Chondrocyte (in vitro differentiated cells): ENCODE measurements at regions not wholly inside any gene's neighbourhood (a gene's known extent, or its start where the extent isn't known, plus 50 kb on each side); places are given as distances from the start of the nearest gene placed in this dataset.

Experiments used
- DNase-seq: peaks from one replicate; pipeline ENCODE4 v3.0.0; 2021; ENCODE audit warnings: mixed read lengths, low spot score
- H3K27ac Mint-ChIP-seq: one replicate; pipeline ENCODE4 v1.8.0; 2021; ENCODE audit warnings: mild to moderate bottlenecking, moderate library complexity, mixed read lengths; ENCODE audit not compliant: unreplicated experiment
- H3K27me3 Mint-ChIP-seq: 2 replicates; pipeline ENCODE4 v1.8.0; 2021; ENCODE audit warnings: low read depth, mixed read lengths
- H3K36me3 Mint-ChIP-seq: 2 replicates; pipeline ENCODE4 v1.8.0; 2021; ENCODE audit warnings: low read depth, mixed read lengths
- H3K4me1 Mint-ChIP-seq: 2 replicates; pipeline ENCODE4 v1.8.0; 2021; ENCODE audit warnings: low read depth, mild to moderate bottlenecking, mixed read lengths
- H3K4me3 Mint-ChIP-seq: one replicate; pipeline ENCODE4 v1.8.0; 2021; ENCODE audit warnings: mild to moderate bottlenecking, moderate library complexity, mixed read lengths; ENCODE audit not compliant: unreplicated experiment
- H3K9me3 Mint-ChIP-seq: 2 replicates; pipeline ENCODE4 v1.8.0; 2021; ENCODE audit warnings: low read depth, mixed read lengths
- TF ChIP-seq, protein P1 (sequence below): fragments of 200-600 bp; sonication (generic); IDR thresholded peaks from 2 replicates; pipeline ENCODE4 v1.5.0; 2021; ENCODE audit warnings: antibody characterized with exemption, mild to moderate bottlenecking, moderate library complexity

DNA sequence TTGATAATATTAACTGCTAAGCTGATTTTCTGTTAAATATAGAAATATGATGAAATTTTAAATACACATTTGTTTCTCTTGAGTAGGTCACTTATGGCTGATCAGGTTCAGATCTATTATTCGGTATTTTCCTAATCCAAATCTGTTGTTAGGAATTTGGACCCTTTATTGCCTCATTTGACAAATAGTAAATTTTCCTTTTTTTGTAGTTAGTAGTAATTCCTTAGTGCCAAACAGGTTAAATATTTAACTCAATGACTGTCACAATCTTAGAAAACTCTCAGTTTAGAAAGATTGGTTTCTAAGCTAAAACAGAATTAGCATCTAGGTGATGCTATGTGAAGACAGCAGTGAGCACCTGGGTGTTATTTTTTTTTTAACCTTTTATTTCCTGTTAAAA lies 1598.9 kb downstream of the KHDRBS2 start:
- TF ChIP-seq, protein P1, sequence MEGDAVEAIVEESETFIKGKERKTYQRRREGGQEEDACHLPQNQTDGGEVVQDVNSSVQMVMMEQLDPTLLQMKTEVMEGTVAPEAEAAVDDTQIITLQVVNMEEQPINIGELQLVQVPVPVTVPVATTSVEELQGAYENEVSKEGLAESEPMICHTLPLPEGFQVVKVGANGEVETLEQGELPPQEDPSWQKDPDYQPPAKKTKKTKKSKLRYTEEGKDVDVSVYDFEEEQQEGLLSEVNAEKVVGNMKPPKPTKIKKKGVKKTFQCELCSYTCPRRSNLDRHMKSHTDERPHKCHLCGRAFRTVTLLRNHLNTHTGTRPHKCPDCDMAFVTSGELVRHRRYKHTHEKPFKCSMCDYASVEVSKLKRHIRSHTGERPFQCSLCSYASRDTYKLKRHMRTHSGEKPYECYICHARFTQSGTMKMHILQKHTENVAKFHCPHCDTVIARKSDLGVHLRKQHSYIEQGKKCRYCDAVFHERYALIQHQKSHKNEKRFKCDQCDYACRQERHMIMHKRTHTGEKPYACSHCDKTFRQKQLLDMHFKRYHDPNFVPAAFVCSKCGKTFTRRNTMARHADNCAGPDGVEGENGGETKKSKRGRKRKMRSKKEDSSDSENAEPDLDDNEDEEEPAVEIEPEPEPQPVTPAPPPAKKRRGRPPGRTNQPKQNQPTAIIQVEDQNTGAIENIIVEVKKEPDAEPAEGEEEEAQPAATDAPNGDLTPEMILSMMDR = no peak
- Mint-ChIP-seq H3K9me3 (peaks cover 17% of the 10 kb centered on the region), H3K27me3 (no peaks in the 10 kb centered on the region)

DNA sequence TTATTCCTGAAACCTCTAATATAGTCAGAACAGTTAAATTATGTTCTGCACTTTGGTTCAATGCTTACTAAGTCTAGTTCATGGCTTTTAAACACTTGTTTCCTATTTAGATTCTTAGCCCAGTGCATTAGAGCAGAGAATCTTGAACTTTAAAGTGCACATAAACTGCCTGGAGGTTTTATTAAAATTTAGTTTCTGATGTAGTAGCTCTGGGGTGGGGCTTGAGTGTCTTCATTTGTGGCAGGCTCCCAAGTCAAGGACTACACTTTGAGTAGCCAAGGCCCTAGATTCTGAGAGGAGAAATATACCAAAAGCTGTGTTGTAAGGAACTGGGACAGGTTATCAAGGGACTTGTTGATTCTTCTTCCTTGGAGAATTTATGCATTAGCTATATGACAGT lies 1604.2 kb downstream of the KHDRBS2 start:
- Mint-ChIP-seq H3K9me3 (peaks cover 45% of the 10 kb centered on the region), H3K36me3 (no peaks in the 10 kb centered on the region), H3K4me1 (no peaks in the 10 kb centered on the region), H3K4me3 (no peak overlapping the region), H3K27ac (no peak overlapping the region), H3K27me3 (no peaks in the 10 kb centered on the region)
- TF ChIP-seq, protein P1 = no peak
- DNase-seq = no peak

More for the DNA sequence above, 1598.9 kb downstream of the KHDRBS2 start:
- Mint-ChIP-seq H3K36me3 (no peaks in the 10 kb centered on the region), H3K4me1 (no peaks in the 10 kb centered on the region), H3K27ac (no peak overlapping the region), H3K4me3 (no peak overlapping the region)
- DNase-seq = no peak

DNA sequence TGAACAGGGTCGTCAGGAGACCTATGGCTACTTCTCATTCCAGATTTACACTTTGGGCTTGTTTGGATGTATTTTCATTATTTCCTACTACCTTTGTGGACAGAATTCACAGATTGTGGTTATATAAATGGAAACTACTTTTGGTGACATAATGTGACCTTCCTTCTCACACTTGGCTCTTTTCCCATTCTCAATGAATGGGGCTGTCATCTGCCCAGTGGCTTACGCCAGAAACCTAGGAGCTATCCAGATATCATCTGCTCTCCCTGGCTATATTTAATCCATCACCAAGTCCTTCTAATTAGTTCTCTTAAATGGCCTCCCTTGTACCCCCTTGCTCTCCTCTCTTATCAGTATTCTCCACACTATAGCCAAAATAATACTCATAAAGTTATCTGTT lies 1606.8 kb downstream of the KHDRBS2 start:
- Mint-ChIP-seq H3K27ac (no peak overlapping the region), H3K4me3 (no peak overlapping the region), H3K27me3 (no peaks in the 10 kb centered on the region), H3K36me3 (no peaks in the 10 kb centered on the region), H3K4me1 (no peaks in the 10 kb centered on the region), H3K9me3 (peaks cover 50% of the 10 kb centered on the region)
- TF ChIP-seq, protein P1 = no peak
- no peak for DNase-seq

GRCh38 chr6:60671369-60671768 lies 1614.7 kb downstream of the KHDRBS2 start:
- H3K27ac Mint-ChIP-seq = no peak overlapping the region
- H3K4me1 Mint-ChIP-seq = no peaks in the 10 kb centered on the region
- H3K27me3 Mint-ChIP-seq = no peaks in the 10 kb centered on the region
- no peak for DNase-seq
- H3K9me3 Mint-ChIP-seq = peaks cover 28% of the 10 kb centered on the region
- TF ChIP-seq, protein P1 = no peak
- H3K4me3 Mint-ChIP-seq = no peak overlapping the region
- no peaks in the 10 kb centered on the region for H3K36me3 Mint-ChIP-seq

GRCh38 chr6:60670036-60670435 lies 1616.0 kb downstream of the KHDRBS2 start:
- H3K4me1 Mint-ChIP-seq = no peaks in the 10 kb centered on the region
- no peak overlapping the region for H3K4me3 Mint-ChIP-seq
- H3K27me3 Mint-ChIP-seq = no peaks in the 10 kb centered on the region
- TF ChIP-seq, protein P1 = no peak
- peaks cover 32% of the 10 kb centered on the region for H3K9me3 Mint-ChIP-seq
- no peak overlapping the region for H3K27ac Mint-ChIP-seq
- no peak for DNase-seq
- no peaks in the 10 kb centered on the region for H3K36me3 Mint-ChIP-seq
